Panc1 (cell line): ENCODE measurements at regions not wholly inside any gene's neighbourhood (a gene's known extent, or its start where the extent isn't known, plus 50 kb on each side); places are given as distances from the start of the nearest gene placed in this dataset.

Experiments
- ATAC-seq: fragments of 200-7000 bp; cut with Tn5 transposase; 2 replicates; pipeline ENCODE4 v1.9.1; 2020; ENCODE audit warnings: mild to moderate bottlenecking, moderate library complexity
- BruUV-seq: library from RNA; stranded (reverse); fragments of 400-500 nt; replicated peaks from 2 replicates; lab custom pipeline; 2021; lab: Mats Ljungman, UMichigan
- CTCF ChIA-PET: fragments of 300-600 bp; sonication (Branson Sonifier 250); formaldehyde crosslinking; loops from one replicate; lab custom pipeline; 2022; ENCODE audit warnings: antibody characterized with exemption; lab: Charles Lee
- POLR2A ChIA-PET: fragments of 300-600 bp; sonication (Branson Sonifier 250); formaldehyde crosslinking; loops from one replicate; lab custom pipeline; 2022; ENCODE audit warnings: antibody characterized with exemption; lab: Charles Lee
- DNase-seq: peaks from one replicate; pipeline ENCODE4 v3.0.0-alpha.2; 2010; ENCODE audit warnings: low read depth, low spot score
- H3K27ac ChIP-seq: 2 replicates; pipeline ENCODE4 v1.5.1; 2011; ENCODE audit warnings: mild to moderate bottlenecking, low read length, inconsistent platforms
- H3K27me3 ChIP-seq: fragments of 200-500 bp; sonication (Bioruptor generic); 2 replicates; pipeline ENCODE4 v1.6.0; 2014; ENCODE audit warnings: low read length, inconsistent platforms; ENCODE audit not compliant: control insufficient read depth, insufficient read depth
- H3K36me3 ChIP-seq: fragments of 200-500 bp; sonication (Bioruptor generic); 2 replicates; pipeline ENCODE4 v1.5.1; 2014; ENCODE audit warnings: inconsistent platforms, mild to moderate bottlenecking, low read length, moderate library complexity; ENCODE audit not compliant: control insufficient read depth, insufficient read depth
- H3K4me1 ChIP-seq: 2 replicates; pipeline ENCODE4 v1.5.1; 2011; ENCODE audit warnings: inconsistent platforms, mild to moderate bottlenecking, low read length, moderate library complexity; ENCODE audit not compliant: control insufficient read depth, insufficient read depth
- H3K4me3 ChIP-seq, 2 experiments: 2 replicates each; pipeline ENCODE4 v1.5.1; 2011 to 2012; ENCODE audit warnings: low read depth in 2 of 2, low read length in 2 of 2, mild to moderate bottlenecking in 2 of 2, inconsistent platforms in 1 of 2, moderate library complexity in 1 of 2
- H3K9me3 ChIP-seq: fragments of 200-500 bp; sonication (Bioruptor generic); 2 replicates; pipeline ENCODE4 v1.5.1; 2014; ENCODE audit warnings: low read depth, mild to moderate bottlenecking, inconsistent platforms, low read length, moderate library complexity; ENCODE audit not compliant: control insufficient read depth, insufficient read depth
- CTCF ChIP-seq: fragments of 450-650 bp; IDR thresholded peaks from 2 replicates; pipeline ENCODE4 v1.5.1; 2017; ENCODE audit warnings: mild to moderate bottlenecking
- POLR2AphosphoS5 ChIP-seq: IDR thresholded peaks from 2 replicates; pipeline ENCODE4 v1.6.1; 2012; ENCODE audit warnings: mild to moderate bottlenecking, low read depth, low read length, moderate library complexity
- REST ChIP-seq, 2 experiments: IDR thresholded peaks; 2 replicates each; pipeline ENCODE4 v1.6.1; 2011 to 2012; ENCODE audit warnings: low read depth in 2 of 2, control low read depth in 1 of 2, low read length in 1 of 2, mild to moderate bottlenecking in 1 of 2, moderate library complexity in 1 of 2; ENCODE audit not compliant: insufficient read depth in 1 of 2
- SIN3A ChIP-seq: IDR thresholded peaks from 2 replicates; pipeline ENCODE4 v1.6.1; 2012; ENCODE audit warnings: low read depth, mild to moderate bottlenecking, low read length, moderate library complexity, borderline replicate concordance; ENCODE audit not compliant: insufficient read depth
- TCF7L2 ChIP-seq: IDR thresholded peaks from 2 replicates; pipeline ENCODE4 v1.6.1; 2011; ENCODE audit warnings: mild to moderate bottlenecking, low read depth, low read length, inconsistent platforms
- in situ Hi-C: cut with HindIII; loops from 2 replicates; pipeline ENCODE4 v1.10.0; 2016; ENCODE audit warnings: low sequenced_read_pairs, low pct_unique_long_range_greater_than_20kb
- intact Hi-C: fragments of 100-400 bp; cut with micrococcal nuclease; formaldehyde crosslinking; loops from one replicate; pipeline ENCODE4 v1.10.0; 2022; ENCODE audit not compliant: unreplicated experiment

DNA sequence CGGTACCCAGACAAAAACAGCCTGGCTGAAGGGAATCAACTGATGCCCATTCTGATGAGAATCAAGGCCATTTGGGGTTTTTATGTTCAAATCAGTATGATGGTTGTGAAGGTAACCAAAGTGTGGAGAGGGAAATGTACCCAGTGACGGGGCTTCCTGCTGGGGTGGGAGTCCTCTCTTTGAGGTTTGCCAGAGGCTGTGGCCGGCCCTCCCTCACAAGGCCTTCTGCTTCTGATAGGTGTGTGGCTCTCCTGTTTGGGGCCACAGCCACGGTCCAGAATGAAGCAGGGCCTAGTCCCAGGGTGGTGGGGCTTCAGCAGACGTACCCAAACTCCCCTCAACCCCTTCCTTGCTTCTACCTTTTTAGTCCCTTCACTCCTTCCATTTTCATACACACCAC lies 86.7 kb upstream of the NAA20 start:
- H3K9me3 ChIP-seq, result no peaks in the 10 kb centered on the region
- CTCF ChIA-PET, result no interaction called here
- BruUV-seq, result no TSS peak
- H3K36me3 ChIP-seq, result no peaks in the 10 kb centered on the region; the same call in 1 of the 2 replicates
- intact Hi-C loops (no loop called here), in situ Hi-C loops (no loop called here)
- H3K27ac ChIP-seq, result no peak overlapping the region
- no peak for ATAC-seq
- H3K27me3 ChIP-seq, result no peaks in the 10 kb centered on the region
- POLR2A ChIA-PET, result no interaction called here
- TF ChIP-seq CTCF, result no peak
- TF ChIP-seq POLR2AphosphoS5, result no peak
- no peak for TF ChIP-seq SIN3A
- TF ChIP-seq TCF7L2, result no peak
- no peak for TF ChIP-seq REST (IDR thresholded peaks at IDR 0.05; ENCODE audit: insufficient read depth in 1 of 2, low read depth in 2 of 2, low read length in 1 of 2)
- no peak overlapping the region for H3K4me3 ChIP-seq
- peaks cover 4% of the 10 kb centered on the region; the same call in 1 of the 2 replicates for H3K4me1 ChIP-seq
- DNase-seq, result no peak

DNA sequence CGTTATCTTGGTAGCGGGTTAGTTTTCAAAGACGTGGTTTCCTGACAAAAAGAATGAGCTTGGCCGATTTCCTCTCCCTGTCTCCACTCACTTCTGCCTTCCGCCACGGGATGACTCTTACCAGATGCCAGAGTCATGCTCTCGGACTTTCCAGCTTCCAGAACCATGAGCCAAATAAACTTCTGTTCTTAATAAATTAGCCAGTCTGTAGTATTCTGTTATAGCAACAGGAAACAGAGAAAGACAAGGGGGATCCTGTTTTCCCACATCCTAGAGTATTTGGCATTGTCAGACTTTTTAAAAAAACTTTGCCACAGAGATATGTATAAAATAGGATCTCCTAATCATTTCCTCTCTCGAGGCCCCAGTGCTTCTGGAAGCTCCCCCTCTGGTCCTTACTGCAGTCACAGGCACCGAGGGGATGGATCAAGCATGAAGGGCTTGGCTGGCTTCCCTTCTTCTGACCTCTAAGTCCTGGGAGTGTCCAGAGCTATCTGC lies 84.9 kb upstream of the NAA20 start:
- no peak for TF ChIP-seq SIN3A
- TF ChIP-seq TCF7L2, result no peak
- TF ChIP-seq REST (IDR thresholded peaks at IDR 0.05; ENCODE audit: insufficient read depth in 1 of 2, low read depth in 2 of 2, low read length in 1 of 2), result no peak
- no peak for TF ChIP-seq POLR2AphosphoS5
- TF ChIP-seq CTCF, result no peak
- no TSS peak for BruUV-seq
- intact Hi-C loops (no loop called here), in situ Hi-C loops (no loop called here)
- no peak for ATAC-seq
- ChIA-PET CTCF (interaction anchor here (0.6 kb wide), 1 partner anchor 1027 kb away, joined by 6 read pairs; no protein-coding TSS in a partner anchor), POLR2A (no interaction called here)
- Histone ChIP-seq H3K27me3 (no peaks in the 10 kb centered on the region), H3K36me3 (no peaks in the 10 kb centered on the region; the same call in 1 of the 2 replicates), H3K9me3 (no peaks in the 10 kb centered on the region), H3K4me1 (peaks cover 4% of the 10 kb centered on the region; the same call in 1 of the 2 replicates), H3K27ac (no peak overlapping the region), H3K4me3 (no peak overlapping the region)
- DNase-seq, result no peak
